ENCODE measurements at regions not wholly inside any gene's neighbourhood (a gene's known extent, or its start where the extent isn't known, plus 50 kb on each side); places are given as distances from the start of the nearest gene placed in this dataset.

- DNase-seq: no peak
Observed at GRCh38 chr16:64455275-64455674, 666.6 kb downstream of the CDH11 start.

GRCh38 chr16:64453646-64454045 is 668.2 kb downstream of the CDH11 start:
- DNase-seq: no peak

GRCh38 chr16:64452446-64452845 is 669.4 kb downstream of the CDH11 start:
- no peak for DNase-seq

GRCh38 chr16:64450177-64450576 is 671.7 kb downstream of the CDH11 start:
- no peak for DNase-seq

GRCh38 chr16:64449506-64449905 is 672.4 kb downstream of the CDH11 start:
- no peak for DNase-seq

- no peak for DNase-seq
Observed at GRCh38 chr16:64445649-64446048, 676.2 kb downstream of the CDH11 start.

GRCh38 chr16:64445245-64445644 is 676.6 kb downstream of the CDH11 start:
- DNase-seq: no peak

GRCh38 chr16:64440421-64440831 is 681.4 kb downstream of the CDH11 start:
- DNase-seq: no peak

- no peak for DNase-seq
Observed at GRCh38 chr16:64440005-64440404, 681.9 kb downstream of the CDH11 start.

GRCh38 chr16:64437706-64438324 is 684.0 kb downstream of the CDH11 start:
- DNase-seq: no peak

GRCh38 chr16:64434526-64435069 is 687.3 kb downstream of the CDH11 start:
- no peak for DNase-seq

- DNase-seq: no peak
Observed at GRCh38 chr16:64428463-64429113, 693.3 kb downstream of the CDH11 start.

- DNase-seq: no peak
Observed at GRCh38 chr16:64426131-64426666, 695.7 kb downstream of the CDH11 start.

- no peak for DNase-seq
Observed at GRCh38 chr16:64425381-64425780, 696.5 kb downstream of the CDH11 start.

- DNase-seq: no peak
Observed at GRCh38 chr16:64422259-64422658, 699.6 kb downstream of the CDH11 start.

GRCh38 chr16:64421515-64421914 is 700.3 kb downstream of the CDH11 start:
- no peak for DNase-seq

GRCh38 chr16:64419832-64420231 is 702.0 kb downstream of the CDH11 start:
- DNase-seq: no peak

- DNase-seq: no peak
Observed at GRCh38 chr16:64417711-64418227, 704.1 kb downstream of the CDH11 start.

GRCh38 chr16:64416216-64417005 is 705.5 kb downstream of the CDH11 start:
- no peak for DNase-seq

- DNase-seq: no peak
Observed at GRCh38 chr16:64412578-64413280, 709.1 kb downstream of the CDH11 start.

GRCh38 chr16:64410306-64410705 is 711.6 kb downstream of the CDH11 start:
- no peak for DNase-seq

GRCh38 chr16:64409783-64410210 is 712.1 kb downstream of the CDH11 start:
- no peak for DNase-seq
